CD4-positive, CD25-positive, alpha-beta regulatory T cell (primary cell): ENCODE measurements at regions not wholly inside any gene's neighbourhood (a gene's known extent, or its start where the extent isn't known, plus 50 kb on each side); places are given as distances from the start of the nearest gene placed in this dataset.

Experiments
- ATAC-seq, 2 donors: fragments of 150-1000 bp; cut with Tn5 transposase; one replicate each; pipeline ENCODE4 v1.10.0; 2021; ENCODE audit warnings: low read depth in 2 of 2, moderate number of reproducible peaks in 2 of 2, moderate library complexity in 1 of 2
- DNase-seq, 3 donors: peaks; one replicate each; pipeline versions ENCODE4 v3.0.0 to v3.0.0-alpha.2; 2012 to 2022; ENCODE audit warnings: mixed read lengths in 1 of 3
- H3K27ac ChIP-seq: one replicate; pipeline ENCODE4 v1.7.0; 2013; ENCODE audit warnings: mild to moderate bottlenecking, low read length; ENCODE audit not compliant: insufficient read depth, poor library complexity, severe bottlenecking
- H3K27me3 ChIP-seq: one replicate; pipeline ENCODE4 v1.7.0; 2013; ENCODE audit warnings: low read length; ENCODE audit not compliant: control insufficient read depth, insufficient read depth
- H3K36me3 ChIP-seq: one replicate; pipeline ENCODE4 v1.7.0; 2013; ENCODE audit warnings: mild to moderate bottlenecking, low read length, moderate library complexity; ENCODE audit not compliant: control insufficient read depth, insufficient read depth
- H3K4me1 ChIP-seq: 2 replicates; pipeline ENCODE4 v1.7.0; 2013; ENCODE audit warnings: mild to moderate bottlenecking, low read length; ENCODE audit not compliant: insufficient read depth, control insufficient read depth, poor library complexity, severe bottlenecking
- H3K4me3 ChIP-seq: one replicate; pipeline ENCODE4 v1.7.0; 2013; ENCODE audit warnings: low read depth, mild to moderate bottlenecking, low read length, moderate library complexity
- H3K9me3 ChIP-seq, 2 experiments: 1 replicate in 1 of 2; 2 replicates in 1 of 2; pipeline ENCODE4 v1.7.0; 2013; ENCODE audit warnings: low read length in 2 of 2, mild to moderate bottlenecking in 1 of 2, moderate library complexity in 1 of 2; ENCODE audit not compliant: control insufficient read depth in 2 of 2
- H3K27ac Mint-ChIP-seq, 3 donors: one replicate each; pipeline ENCODE4 v1.8.0; 2020 to 2022; ENCODE audit warnings: mild to moderate bottlenecking in 3 of 3, mixed read lengths in 3 of 3, moderate library complexity in 2 of 3
- H3K27me3 Mint-ChIP-seq: one replicate; pipeline ENCODE4 v1.8.0; 2022; ENCODE audit warnings: mild to moderate bottlenecking, mixed read lengths
- H3K36me3 Mint-ChIP-seq: one replicate; pipeline ENCODE4 v1.8.0; 2020; ENCODE audit warnings: mixed read lengths
- H3K4me1 Mint-ChIP-seq, 4 donors: one replicate each; pipeline ENCODE4 v1.8.0; 2020 to 2022; ENCODE audit warnings: mixed read lengths in 4 of 4, mild to moderate bottlenecking in 1 of 4
- H3K4me3 Mint-ChIP-seq, 4 donors: one replicate each; pipeline ENCODE4 v1.8.0; 2020 to 2022; ENCODE audit warnings: mild to moderate bottlenecking in 4 of 4, mixed read lengths in 4 of 4, moderate library complexity in 3 of 4
- H3K9me3 Mint-ChIP-seq, 7 donors: one replicate each; pipeline ENCODE4 v1.8.0; 2020 to 2022; ENCODE audit warnings: mixed read lengths in 7 of 7, mild to moderate bottlenecking in 3 of 7, moderate library complexity in 2 of 7

DNA sequence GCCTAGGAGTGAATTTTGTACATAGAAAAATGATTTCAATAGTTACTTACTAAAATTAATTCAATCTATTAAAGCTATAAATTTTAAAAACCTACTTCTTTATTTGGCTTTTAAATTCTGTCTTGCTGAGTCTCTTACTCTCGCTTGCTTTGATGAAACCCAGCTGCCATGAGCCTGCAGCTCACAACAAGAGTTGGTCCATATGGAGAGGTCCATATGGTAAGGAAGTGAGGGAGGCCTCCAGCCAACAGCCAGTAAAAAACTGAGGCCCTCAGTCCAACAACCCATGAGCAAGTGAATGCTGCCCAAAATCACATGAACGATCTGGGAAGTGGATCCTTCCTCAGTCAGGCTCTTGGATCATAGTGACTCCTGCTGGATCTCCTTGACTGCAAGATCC, 89.9 kb upstream of the CXADR start:
- Mint-ChIP-seq H3K27me3 (peaks cover 10% of the 10 kb centered on the region), H3K4me3 (no peak overlapping the region), H3K9me3 (peaks cover 0 to 2% (median 0%) of the 10 kb centered on the region in 7 donors), H3K27ac (no peak overlapping the region), H3K4me1 (no peaks in the 10 kb centered on the region), H3K36me3 (no peaks in the 10 kb centered on the region)
- Histone ChIP-seq H3K4me3 (no peak overlapping the region), H3K4me1 (no peaks in the 10 kb centered on the region), H3K27me3 (no peaks in the 10 kb centered on the region), H3K9me3 (no peaks in the 10 kb centered on the region), H3K27ac (no peak overlapping the region), H3K36me3 (no peaks in the 10 kb centered on the region)
- DNase-seq (no peak), ATAC-seq (no peak)

DNA sequence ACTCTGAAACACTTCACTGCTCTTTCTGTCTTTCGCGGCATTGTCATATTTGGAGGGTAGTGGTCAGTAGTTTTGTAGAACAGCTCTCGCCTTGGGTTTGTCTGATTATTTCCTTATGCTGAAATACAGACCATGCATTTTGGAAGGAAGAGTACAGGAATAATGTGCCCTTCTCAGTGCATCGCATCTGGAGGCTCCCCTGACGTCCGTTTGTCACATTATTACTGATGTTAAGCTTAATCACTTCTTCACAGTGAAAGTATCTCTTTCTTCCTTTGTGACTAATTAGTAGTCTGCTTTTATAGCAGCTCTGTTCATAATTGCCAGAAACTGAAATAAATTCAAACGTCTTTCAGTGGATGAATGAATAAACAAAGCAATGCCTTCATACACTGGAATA, 85.7 kb upstream of the CXADR start:
- no peak overlapping the region for H3K27ac Mint-ChIP-seq
- H3K27me3 ChIP-seq = no peaks in the 10 kb centered on the region

DNA sequence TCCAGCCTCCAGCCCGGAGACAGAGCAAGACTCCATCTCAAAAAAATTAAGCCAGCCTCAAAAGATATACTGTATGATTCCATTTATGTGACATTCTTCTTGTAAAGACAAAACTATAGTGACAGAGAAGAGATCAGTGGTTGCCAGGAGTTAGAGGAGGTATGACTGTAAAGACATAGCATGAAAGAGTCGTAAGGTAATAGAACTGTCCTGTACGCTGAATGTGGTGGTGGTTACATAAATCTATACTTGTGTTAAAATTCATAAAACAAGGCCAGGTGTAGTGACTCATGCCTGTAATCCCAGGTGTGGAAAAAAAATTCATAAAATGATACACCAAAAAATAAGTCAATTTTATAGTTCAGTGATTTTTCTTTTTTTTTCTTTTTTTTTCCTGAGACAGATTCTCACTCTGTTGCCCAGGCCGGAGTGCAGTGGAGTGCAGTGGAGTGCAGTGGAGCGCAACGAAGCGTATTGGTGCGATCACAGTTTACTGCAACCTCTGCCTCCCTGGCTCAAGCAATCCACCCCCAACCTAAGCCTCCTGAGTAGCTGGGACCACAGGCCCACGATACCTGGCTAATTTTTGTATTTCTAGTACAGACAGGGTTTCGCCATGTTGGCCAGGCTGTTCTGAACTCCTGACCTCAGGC, 84.9 kb upstream of the CXADR start:
- Histone ChIP-seq H3K9me3 (no peaks in the 10 kb centered on the region), H3K4me3 (no peak overlapping the region), H3K4me1 (no peaks in the 10 kb centered on the region), H3K27ac (no peak overlapping the region), H3K27me3 (no peaks in the 10 kb centered on the region), H3K36me3 (no peaks in the 10 kb centered on the region)
- DNase-seq (no peak), ATAC-seq (no peak)
- H3K9me3 Mint-ChIP-seq = peaks cover 0 to 7% (median 0%) of the 10 kb centered on the region in 7 donors
- peaks cover 5% of the 10 kb centered on the region for H3K27me3 Mint-ChIP-seq
- H3K27ac Mint-ChIP-seq = no peak overlapping the region
- no peaks in the 10 kb centered on the region for H3K4me1 Mint-ChIP-seq
- H3K36me3 Mint-ChIP-seq = no peaks in the 10 kb centered on the region
- H3K4me3 Mint-ChIP-seq = no peak overlapping the region

More for the DNA sequence above, 85.7 kb upstream of the CXADR start:
- Mint-ChIP-seq H3K9me3 (peaks cover 0 to 7% (median 0%) of the 10 kb centered on the region in 7 donors), H3K27me3 (peaks cover 5% of the 10 kb centered on the region), H3K4me3 (no peak overlapping the region), H3K36me3 (no peaks in the 10 kb centered on the region), H3K4me1 (no peaks in the 10 kb centered on the region)
- no peak for DNase-seq
- no peak for ATAC-seq
- Histone ChIP-seq H3K36me3 (no peaks in the 10 kb centered on the region), H3K4me3 (no peak overlapping the region), H3K4me1 (no peaks in the 10 kb centered on the region), H3K27ac (no peak overlapping the region), H3K9me3 (no peaks in the 10 kb centered on the region)

DNA sequence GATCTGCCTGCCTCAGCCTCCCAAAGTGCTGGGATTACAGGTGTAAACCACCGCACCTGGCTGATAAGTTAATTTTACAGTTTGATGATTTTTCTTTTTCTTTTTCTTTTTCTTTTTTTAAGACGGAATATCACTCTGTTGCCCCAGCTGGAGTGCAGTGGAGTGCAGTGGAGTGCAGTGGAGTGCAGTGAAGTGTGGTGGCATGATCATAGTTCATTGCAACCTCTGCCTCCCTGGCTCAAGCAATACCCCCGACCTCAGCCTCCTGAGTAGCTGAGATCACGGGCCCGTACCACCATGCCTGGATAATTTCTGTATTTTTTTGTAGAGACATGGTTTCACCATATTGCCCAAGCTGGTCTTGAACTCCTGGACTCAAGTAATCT, 84.4 kb upstream of the CXADR start:
- ATAC-seq (no peak), DNase-seq (no peak)
- H3K27ac ChIP-seq = no peak overlapping the region

DNA sequence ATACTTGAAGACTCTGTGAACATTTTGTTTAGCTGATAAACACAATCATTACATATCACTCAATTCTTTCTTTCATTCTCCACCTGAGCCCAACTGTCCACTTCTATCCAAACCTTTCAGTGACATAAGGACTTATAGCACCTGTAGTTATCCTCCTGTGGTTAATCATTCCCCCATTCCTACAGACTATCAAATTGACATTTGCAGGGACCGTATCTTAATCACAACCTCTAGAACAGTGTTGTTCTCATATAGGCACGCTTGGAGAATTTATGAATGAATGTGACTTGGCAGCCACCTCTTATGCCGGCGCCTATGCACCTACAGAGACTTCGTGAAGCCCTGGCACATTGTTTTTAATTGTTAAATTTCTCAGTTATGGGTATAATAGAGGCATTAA, 83.9 kb upstream of the CXADR start:
- H3K27me3 ChIP-seq = no peaks in the 10 kb centered on the region
- peaks cover 0 to 7% (median 0%) of the 10 kb centered on the region in 7 donors for H3K9me3 Mint-ChIP-seq
- H3K4me1 ChIP-seq = no peaks in the 10 kb centered on the region
- DNase-seq (no peak), ATAC-seq (no peak)
- no peak overlapping the region for H3K4me3 ChIP-seq
- no peak overlapping the region for H3K27ac Mint-ChIP-seq
- H3K36me3 ChIP-seq = no peaks in the 10 kb centered on the region
- no peaks in the 10 kb centered on the region for H3K4me1 Mint-ChIP-seq
- H3K9me3 ChIP-seq = no peaks in the 10 kb centered on the region
- no peak overlapping the region for H3K4me3 Mint-ChIP-seq
- H3K27me3 Mint-ChIP-seq = peaks cover 5% of the 10 kb centered on the region
- H3K36me3 Mint-ChIP-seq = no peaks in the 10 kb centered on the region
- H3K27ac ChIP-seq = no peak overlapping the region

More for the DNA sequence above, 84.4 kb upstream of the CXADR start:
- H3K4me3 ChIP-seq = no peak overlapping the region
- peaks cover 0 to 7% (median 0%) of the 10 kb centered on the region in 7 donors for H3K9me3 Mint-ChIP-seq
- no peak overlapping the region for H3K27ac Mint-ChIP-seq
- no peaks in the 10 kb centered on the region for H3K4me1 ChIP-seq
- no peaks in the 10 kb centered on the region for H3K27me3 ChIP-seq
- no peak overlapping the region for H3K4me3 Mint-ChIP-seq
- H3K36me3 Mint-ChIP-seq = no peaks in the 10 kb centered on the region
- no peaks in the 10 kb centered on the region for H3K36me3 ChIP-seq
- H3K27me3 Mint-ChIP-seq = peaks cover 5% of the 10 kb centered on the region
- no peaks in the 10 kb centered on the region for H3K4me1 Mint-ChIP-seq
- H3K9me3 ChIP-seq = no peaks in the 10 kb centered on the region

DNA sequence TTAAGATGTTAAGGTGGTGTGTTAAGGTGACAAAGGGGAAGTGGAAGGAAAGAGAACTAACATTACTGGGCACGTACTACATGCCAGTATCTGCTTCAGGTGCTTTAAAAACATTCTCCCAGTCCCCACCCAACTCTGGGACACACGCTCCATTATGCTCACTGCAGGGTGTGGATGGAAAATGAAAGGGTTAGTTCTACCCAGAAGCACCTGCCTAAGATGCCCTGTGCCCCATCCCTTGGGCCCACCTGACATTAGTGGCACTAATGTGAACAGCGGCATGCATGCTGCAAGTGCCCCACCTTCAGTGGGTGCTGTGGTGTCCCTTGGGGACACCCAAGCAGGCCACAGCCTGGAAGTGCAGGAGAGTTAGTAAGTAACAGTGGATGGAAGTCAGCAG, 82.9 kb upstream of the CXADR start:
- no peak overlapping the region for H3K27ac ChIP-seq
- H3K4me3 Mint-ChIP-seq = no peak overlapping the region
- no peak overlapping the region for H3K4me3 ChIP-seq
- DNase-seq (no peak), ATAC-seq (no peak)
- H3K9me3 ChIP-seq = no peaks in the 10 kb centered on the region
- H3K4me1 Mint-ChIP-seq = no peaks in the 10 kb centered on the region
- peaks cover 5% of the 10 kb centered on the region for H3K27me3 Mint-ChIP-seq
- H3K27ac Mint-ChIP-seq = no peak overlapping the region
- no peaks in the 10 kb centered on the region for H3K27me3 ChIP-seq
- H3K36me3 Mint-ChIP-seq = no peaks in the 10 kb centered on the region
- H3K36me3 ChIP-seq = no peaks in the 10 kb centered on the region
- peaks cover 0 to 7% (median 0%) of the 10 kb centered on the region in 7 donors for H3K9me3 Mint-ChIP-seq
- H3K4me1 ChIP-seq = no peaks in the 10 kb centered on the region

DNA sequence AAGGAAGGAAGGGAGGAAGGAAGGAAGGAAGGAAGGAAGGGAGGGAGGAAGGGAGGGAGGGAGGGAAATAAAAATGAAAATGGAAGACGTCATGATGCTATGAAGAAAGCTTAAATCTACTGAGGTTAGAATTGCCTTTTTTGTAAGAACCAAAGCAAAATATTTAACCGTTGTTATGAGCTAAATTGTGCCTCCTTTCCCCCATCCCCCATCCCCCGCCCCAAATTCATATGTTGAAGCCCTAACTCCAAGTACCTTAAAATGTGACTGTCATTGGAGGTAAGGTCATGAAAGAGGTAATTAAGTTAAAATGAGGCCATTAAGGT, 80.1 kb upstream of the CXADR start:
- Mint-ChIP-seq H3K9me3 (peaks cover 0 to 5% (median 0%) of the 10 kb centered on the region in 7 donors), H3K27me3 (no peaks in the 10 kb centered on the region), H3K4me1 (no peaks in the 10 kb centered on the region), H3K4me3 (no peak overlapping the region), H3K27ac (no peak overlapping the region), H3K36me3 (no peaks in the 10 kb centered on the region)
- Histone ChIP-seq H3K27me3 (no peaks in the 10 kb centered on the region), H3K4me3 (no peak overlapping the region), H3K36me3 (no peaks in the 10 kb centered on the region), H3K4me1 (no peaks in the 10 kb centered on the region), H3K27ac (no peak overlapping the region), H3K9me3 (no peaks in the 10 kb centered on the region)
- DNase-seq (no peak), ATAC-seq (no peak)

DNA sequence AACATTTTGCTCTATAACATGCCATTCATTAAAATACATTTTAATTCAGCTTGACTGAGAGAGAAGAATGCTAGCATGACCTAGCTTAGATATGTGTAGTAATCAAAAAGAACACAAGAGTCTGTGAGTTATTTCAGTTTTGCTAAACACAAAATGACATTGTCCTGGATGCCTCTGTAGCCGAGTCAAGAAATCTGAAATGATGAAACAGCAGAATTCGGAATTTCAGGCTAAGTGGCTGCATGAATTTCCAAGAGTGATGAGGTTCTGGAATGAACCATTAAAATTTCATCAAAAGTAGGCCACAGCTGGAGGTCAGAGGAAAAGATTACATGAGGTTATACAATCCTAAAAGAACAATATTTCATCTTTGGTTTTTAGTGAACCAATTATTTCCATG, 79.1 kb upstream of the CXADR start:
- DNase-seq (no peak), ATAC-seq (no peak)
- Histone ChIP-seq H3K36me3 (no peaks in the 10 kb centered on the region), H3K4me3 (no peak overlapping the region), H3K4me1 (no peaks in the 10 kb centered on the region), H3K27ac (no peak overlapping the region), H3K27me3 (no peaks in the 10 kb centered on the region), H3K9me3 (no peaks in the 10 kb centered on the region)
- H3K27ac Mint-ChIP-seq = no peak overlapping the region
- no peaks in the 10 kb centered on the region for H3K4me1 Mint-ChIP-seq
- no peaks in the 10 kb centered on the region for H3K36me3 Mint-ChIP-seq
- peaks cover 0 to 5% (median 0%) of the 10 kb centered on the region in 7 donors for H3K9me3 Mint-ChIP-seq
- H3K27me3 Mint-ChIP-seq = no peaks in the 10 kb centered on the region
- no peak overlapping the region for H3K4me3 Mint-ChIP-seq
